ENCODE measurements at regions not wholly inside any gene's neighbourhood (a gene's known extent, or its start where the extent isn't known, plus 50 kb on each side); places are given as distances from the start of the nearest gene placed in this dataset.

GRCh38 chr5:93337138-93337537 is 243.9 kb downstream of the NR2F1-AS1 start:
- TF ChIP-seq YY1 (IDR thresholded peaks at IDR 0.05; ENCODE audit: low read depth) (no peak), TAF1 (IDR thresholded peaks at IDR 0.05; ENCODE audit: low read depth) (no peak), EP300 (IDR thresholded peaks at IDR 0.05; ENCODE audit: borderline replicate concordance) (no peak)
